ENCODE measurements at regions not wholly inside any gene's neighbourhood (a gene's known extent, or its start where the extent isn't known, plus 50 kb on each side); places are given as distances from the start of the nearest gene placed in this dataset.

- peaks cover 6% of the 10 kb centered on the region for H3K27me3 Mint-ChIP-seq (ENCODE audit: insufficient read depth, low read depth, poor library complexity)
- no peaks in the 10 kb centered on the region for H3K36me3 Mint-ChIP-seq (ENCODE audit: low read depth)
- no peak for ATAC-seq
Observed at GRCh38 chr2:120528051-120528692, 182.2 kb downstream of the INHBB start.

GRCh38 chr2:120528693-120529076, 182.7 kb downstream of the INHBB start:
- Histone ChIP-seq H3K79me2 (replicated peaks; ENCODE audit: insufficient read depth) (no peaks in the 10 kb centered on the region), H3K27ac (ENCODE audit: low read depth) (no peak overlapping the region), H3K4me3 (no peak overlapping the region), H3F3A (replicated peaks; ENCODE audit: low read depth) (no peaks in the 10 kb centered on the region), H3K36me3 (ENCODE audit: insufficient read depth) (no peaks in the 10 kb centered on the region), H2AFZ (no peak overlapping the region), H3K4me1 (ENCODE audit: insufficient read depth) (peaks cover 10% of the 10 kb centered on the region; the same call in 1 of the 2 replicates), H3K4me2 (no peak overlapping the region), H3K27me3 (ENCODE audit: insufficient read depth) (no peaks in the 10 kb centered on the region), H3K9me2 (ENCODE audit: insufficient read depth) (no peaks in the 10 kb centered on the region), H4K20me1 (replicated peaks; ENCODE audit: insufficient read depth) (no peaks in the 10 kb centered on the region)
- Mint-ChIP-seq H3K4me3 (no peak overlapping the region), H3K27ac (no peak overlapping the region), H3K9me3 (peaks cover 11% of the 10 kb centered on the region), H3K27me3 (ENCODE audit: insufficient read depth, low read depth, poor library complexity) (peaks cover 6% of the 10 kb centered on the region), H3K36me3 (ENCODE audit: low read depth) (no peaks in the 10 kb centered on the region), H3K4me1 (peaks cover 13% of the 10 kb centered on the region)
- ATAC-seq (no peak), DNase-seq (ENCODE audit: low spot score) (no peak)
- no peak for TF ChIP-seq EZH2 (IDR thresholded peaks at IDR 0.05; ENCODE audit: low read depth, unreplicated experiment)
- TF ChIP-seq ZNF114 (CRISPR knock-in tag; IDR thresholded peaks at IDR 0.05), result no peak
- no peak for TF ChIP-seq EZH2phosphoT487 (IDR thresholded peaks at IDR 0.05; ENCODE audit: unreplicated experiment)
- TF ChIP-seq POLR2AphosphoS5 (IDR thresholded peaks at IDR 0.05; ENCODE audit: low read depth), result no peak
- no peak for TF ChIP-seq CREB1 (CRISPR knock-in tag; IDR thresholded peaks at IDR 0.05; ENCODE audit: low read depth)
- no peak for TF ChIP-seq ZNF331 (CRISPR knock-in tag; IDR thresholded peaks at IDR 0.05; ENCODE audit: low read depth)
- TF ChIP-seq STAT1 (IDR thresholded peaks at IDR 0.05; ENCODE audit: unreplicated experiment), result no peak
- no peak for TF ChIP-seq NANOG (IDR thresholded peaks at IDR 0.05; ENCODE audit: borderline replicate concordance)
- TF ChIP-seq, protein P1, sequence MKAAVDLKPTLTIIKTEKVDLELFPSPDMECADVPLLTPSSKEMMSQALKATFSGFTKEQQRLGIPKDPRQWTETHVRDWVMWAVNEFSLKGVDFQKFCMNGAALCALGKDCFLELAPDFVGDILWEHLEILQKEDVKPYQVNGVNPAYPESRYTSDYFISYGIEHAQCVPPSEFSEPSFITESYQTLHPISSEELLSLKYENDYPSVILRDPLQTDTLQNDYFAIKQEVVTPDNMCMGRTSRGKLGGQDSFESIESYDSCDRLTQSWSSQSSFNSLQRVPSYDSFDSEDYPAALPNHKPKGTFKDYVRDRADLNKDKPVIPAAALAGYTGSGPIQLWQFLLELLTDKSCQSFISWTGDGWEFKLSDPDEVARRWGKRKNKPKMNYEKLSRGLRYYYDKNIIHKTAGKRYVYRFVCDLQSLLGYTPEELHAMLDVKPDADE (IDR thresholded peaks at IDR 0.05), result no peak
- TF ChIP-seq ZNF462 (CRISPR knock-in tag; IDR thresholded peaks at IDR 0.05), result no peak
- TF ChIP-seq, protein P2, sequence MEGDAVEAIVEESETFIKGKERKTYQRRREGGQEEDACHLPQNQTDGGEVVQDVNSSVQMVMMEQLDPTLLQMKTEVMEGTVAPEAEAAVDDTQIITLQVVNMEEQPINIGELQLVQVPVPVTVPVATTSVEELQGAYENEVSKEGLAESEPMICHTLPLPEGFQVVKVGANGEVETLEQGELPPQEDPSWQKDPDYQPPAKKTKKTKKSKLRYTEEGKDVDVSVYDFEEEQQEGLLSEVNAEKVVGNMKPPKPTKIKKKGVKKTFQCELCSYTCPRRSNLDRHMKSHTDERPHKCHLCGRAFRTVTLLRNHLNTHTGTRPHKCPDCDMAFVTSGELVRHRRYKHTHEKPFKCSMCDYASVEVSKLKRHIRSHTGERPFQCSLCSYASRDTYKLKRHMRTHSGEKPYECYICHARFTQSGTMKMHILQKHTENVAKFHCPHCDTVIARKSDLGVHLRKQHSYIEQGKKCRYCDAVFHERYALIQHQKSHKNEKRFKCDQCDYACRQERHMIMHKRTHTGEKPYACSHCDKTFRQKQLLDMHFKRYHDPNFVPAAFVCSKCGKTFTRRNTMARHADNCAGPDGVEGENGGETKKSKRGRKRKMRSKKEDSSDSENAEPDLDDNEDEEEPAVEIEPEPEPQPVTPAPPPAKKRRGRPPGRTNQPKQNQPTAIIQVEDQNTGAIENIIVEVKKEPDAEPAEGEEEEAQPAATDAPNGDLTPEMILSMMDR (conservative IDR thresholded peaks at IDR 0.05; ENCODE audit: low read depth in 2 of 2), result no peak

More at GRCh38 chr2:120528051-120528692, 182.2 kb downstream of the INHBB start:
- Histone ChIP-seq H3K4me2 (no peak overlapping the region), H3K27me3 (ENCODE audit: insufficient read depth) (no peaks in the 10 kb centered on the region), H3K9me2 (ENCODE audit: insufficient read depth) (no peaks in the 10 kb centered on the region), H3K4me1 (ENCODE audit: insufficient read depth) (peaks cover 10% of the 10 kb centered on the region; the same call in 1 of the 2 replicates), H3K27ac (ENCODE audit: low read depth) (no peak overlapping the region), H4K20me1 (replicated peaks; ENCODE audit: insufficient read depth) (no peaks in the 10 kb centered on the region), H3K36me3 (ENCODE audit: insufficient read depth) (no peaks in the 10 kb centered on the region), H2AFZ (no peak overlapping the region), H3K4me3 (no peak overlapping the region), H3F3A (replicated peaks; ENCODE audit: low read depth) (no peaks in the 10 kb centered on the region), H3K79me2 (replicated peaks; ENCODE audit: insufficient read depth) (no peaks in the 10 kb centered on the region)
- Mint-ChIP-seq H3K9me3 (peaks cover 11% of the 10 kb centered on the region), H3K27ac (no peak overlapping the region), H3K4me1 (peaks cover 13% of the 10 kb centered on the region), H3K4me3 (no peak overlapping the region)
- no peak for TF ChIP-seq ZNF114 (CRISPR knock-in tag; IDR thresholded peaks at IDR 0.05)
- TF ChIP-seq POLR2AphosphoS5 (IDR thresholded peaks at IDR 0.05; ENCODE audit: low read depth), result no peak
- TF ChIP-seq JUNB (IDR thresholded peaks at IDR 0.05; ENCODE audit: unreplicated experiment), result no peak
- no peak for DNase-seq (ENCODE audit: low spot score)
